ENCODE measurements at regions not wholly inside any gene's neighbourhood (a gene's known extent, or its start where the extent isn't known, plus 50 kb on each side); places are given as distances from the start of the nearest gene placed in this dataset.
"Not testable (repeated sequence)": the region's sequence is repeated elsewhere in the genome, so short reads cannot be mapped to it uniquely, and the experiment has no call there.

- no peak for DNase-seq
Observed at GRCh38 chr7:125386211-125386610, 456.6 kb upstream of the POT1 start.

GRCh38 chr7:125383324-125383723 is 453.7 kb upstream of the POT1 start:
- no peak for DNase-seq

- no peak for DNase-seq
Observed at GRCh38 chr7:125382401-125382800, 452.8 kb upstream of the POT1 start.

GRCh38 chr7:125375942-125376341 is 446.3 kb upstream of the POT1 start:
- no peak for DNase-seq

GRCh38 chr7:125370502-125370901 is 440.9 kb upstream of the POT1 start:
- no peak for DNase-seq

GRCh38 chr7:125363873-125364272 is 434.2 kb upstream of the POT1 start:
- no peak for DNase-seq

- DNase-seq = no peak
Observed at GRCh38 chr7:125358551-125359167, 429.0 kb upstream of the POT1 start.

- no peak for DNase-seq
Observed at GRCh38 chr7:125357676-125358455, 428.2 kb upstream of the POT1 start.

- DNase-seq = no peak
Observed at GRCh38 chr7:125355899-125356298, 426.3 kb upstream of the POT1 start.

GRCh38 chr7:125347269-125347668 is 417.6 kb upstream of the POT1 start:
- no peak for DNase-seq

GRCh38 chr7:125338110-125338509 is 408.5 kb upstream of the POT1 start:
- DNase-seq = no peak

- no peak for DNase-seq
Observed at GRCh38 chr7:125336326-125336725, 406.7 kb upstream of the POT1 start.

GRCh38 chr7:125326666-125327255 is 397.1 kb upstream of the POT1 start:
- DNase-seq = no peak

GRCh38 chr7:125316466-125316865 is 386.8 kb upstream of the POT1 start:
- peak; percentile 11 to 40 for DNase-seq

- DNase-seq = no peak
Observed at GRCh38 chr7:125299003-125299765, 369.6 kb upstream of the POT1 start.

- DNase-seq = no peak
Observed at GRCh38 chr7:125279961-125280360, 350.3 kb upstream of the POT1 start.

GRCh38 chr7:125278318-125278717 is 348.7 kb upstream of the POT1 start:
- DNase-seq = no peak

- DNase-seq = not testable (repeated sequence)
Observed at GRCh38 chr7:125274742-125275141, 345.1 kb upstream of the POT1 start.

GRCh38 chr7:125264174-125264856 is 334.7 kb upstream of the POT1 start:
- DNase-seq = not testable (repeated sequence)

- not testable (repeated sequence) for DNase-seq
Observed at GRCh38 chr7:125258876-125259417, 329.3 kb upstream of the POT1 start.

- DNase-seq = no peak
Observed at GRCh38 chr7:125257617-125258016, 328.0 kb upstream of the POT1 start.

All from right lung (tissue), 2 donors.